22Rv1 (cell line): ENCODE measurements at regions not wholly inside any gene's neighbourhood (a gene's known extent, or its start where the extent isn't known, plus 50 kb on each side); places are given as distances from the start of the nearest gene placed in this dataset.

Source experiments
- ZFX ChIP-seq: fragments of 450-650 bp; IDR thresholded peaks from 2 replicates; pipeline ENCODE4 v1.6.1; 2017; ENCODE audit warnings: antibody characterized with exemption, borderline replicate concordance
- TF ChIP-seq, protein P1 (sequence below): fragments of 450-650 bp; IDR thresholded peaks from 2 replicates; pipeline ENCODE4 v1.5.1; 2017; ENCODE audit warnings: mild to moderate bottlenecking

DNA sequence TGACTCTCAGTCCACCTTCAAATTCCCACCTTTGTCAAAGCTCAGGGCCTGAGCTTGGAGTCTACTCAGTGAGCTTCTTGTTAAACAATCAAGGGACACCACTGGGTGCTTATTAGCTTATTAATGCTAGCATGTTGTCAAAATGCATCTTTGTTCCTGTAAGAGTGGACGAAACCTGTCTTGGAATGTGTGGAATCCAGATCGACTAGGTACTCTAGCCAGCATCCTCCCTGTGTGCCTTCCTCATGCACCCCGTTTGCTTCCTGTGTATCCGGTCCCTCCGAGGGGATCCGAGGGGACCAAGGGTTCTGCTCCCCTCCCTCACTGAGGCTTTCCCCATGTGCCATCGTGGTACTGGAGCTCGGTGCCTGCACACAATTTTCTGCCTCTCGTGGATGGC is 75.7 kb upstream of the UBE3A start:
- TF ChIP-seq, protein P1, sequence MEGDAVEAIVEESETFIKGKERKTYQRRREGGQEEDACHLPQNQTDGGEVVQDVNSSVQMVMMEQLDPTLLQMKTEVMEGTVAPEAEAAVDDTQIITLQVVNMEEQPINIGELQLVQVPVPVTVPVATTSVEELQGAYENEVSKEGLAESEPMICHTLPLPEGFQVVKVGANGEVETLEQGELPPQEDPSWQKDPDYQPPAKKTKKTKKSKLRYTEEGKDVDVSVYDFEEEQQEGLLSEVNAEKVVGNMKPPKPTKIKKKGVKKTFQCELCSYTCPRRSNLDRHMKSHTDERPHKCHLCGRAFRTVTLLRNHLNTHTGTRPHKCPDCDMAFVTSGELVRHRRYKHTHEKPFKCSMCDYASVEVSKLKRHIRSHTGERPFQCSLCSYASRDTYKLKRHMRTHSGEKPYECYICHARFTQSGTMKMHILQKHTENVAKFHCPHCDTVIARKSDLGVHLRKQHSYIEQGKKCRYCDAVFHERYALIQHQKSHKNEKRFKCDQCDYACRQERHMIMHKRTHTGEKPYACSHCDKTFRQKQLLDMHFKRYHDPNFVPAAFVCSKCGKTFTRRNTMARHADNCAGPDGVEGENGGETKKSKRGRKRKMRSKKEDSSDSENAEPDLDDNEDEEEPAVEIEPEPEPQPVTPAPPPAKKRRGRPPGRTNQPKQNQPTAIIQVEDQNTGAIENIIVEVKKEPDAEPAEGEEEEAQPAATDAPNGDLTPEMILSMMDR, result no peak
- TF ChIP-seq ZFX, result no peak
